DOHH2 (cell line): ENCODE measurements at regions not wholly inside any gene's neighbourhood (a gene's known extent, or its start where the extent isn't known, plus 50 kb on each side); places are given as distances from the start of the nearest gene placed in this dataset.

Source experiments
- H3F3A ChIP-seq: fragments of 200-600 bp; sonication (generic), shearing (Covaris generic); 2 replicates; pipeline ENCODE4 v1.6.0; 2016; ENCODE audit warnings: antibody characterized with exemption, mild to moderate bottlenecking; ENCODE audit not compliant: control insufficient read depth, insufficient read depth
- H3K27ac ChIP-seq: fragments of 200-600 bp; sonication (generic); 2 replicates; pipeline ENCODE4 v1.5.1; 2014; ENCODE audit warnings: low read depth, mild to moderate bottlenecking, low read length, moderate library complexity
- H3K27me3 ChIP-seq: fragments of 200-600 bp; sonication (generic); 2 replicates; pipeline ENCODE4 v1.6.1; 2014; ENCODE audit warnings: mild to moderate bottlenecking, low read length, mixed read lengths; ENCODE audit not compliant: control insufficient read depth
- H3K36me3 ChIP-seq: fragments of 200-600 bp; sonication (generic); 2 replicates; pipeline ENCODE4 v1.6.1; 2014; ENCODE audit warnings: mild to moderate bottlenecking, low read length, moderate library complexity, mixed read lengths; ENCODE audit not compliant: control insufficient read depth
- H3K4me1 ChIP-seq: fragments of 200-600 bp; sonication (generic); 2 replicates; pipeline ENCODE4 v1.6.1; 2014; ENCODE audit warnings: mild to moderate bottlenecking, low read length, mixed read lengths; ENCODE audit not compliant: control insufficient read depth
- H3K4me2 ChIP-seq: fragments of 200-600 bp; sonication (generic); 2 replicates; pipeline ENCODE4 v1.6.0; 2014; ENCODE audit warnings: mild to moderate bottlenecking, low read length, moderate library complexity
- H3K4me3 ChIP-seq: fragments of 200-600 bp; sonication (generic); 2 replicates; pipeline ENCODE4 v1.5.1; 2014; ENCODE audit warnings: mild to moderate bottlenecking, low read length, mixed read lengths
- H3K79me2 ChIP-seq: fragments of 200-600 bp; sonication (generic); 2 replicates; pipeline ENCODE4 v1.6.1; 2014; ENCODE audit warnings: mild to moderate bottlenecking, low read length, mixed read lengths; ENCODE audit not compliant: control insufficient read depth
- H3K9me2 ChIP-seq: fragments of 200-600 bp; sonication (generic); replicated peaks from 2 replicates; pipeline ENCODE4 v1.6.1; 2014; ENCODE audit warnings: mild to moderate bottlenecking, low read length, mixed read lengths; ENCODE audit not compliant: control insufficient read depth
- H3K9me3 ChIP-seq: fragments of 200-600 bp; sonication (generic); 2 replicates; pipeline ENCODE4 v1.6.1; 2014; ENCODE audit warnings: antibody characterized with exemption, low read length, mixed read lengths; ENCODE audit not compliant: control insufficient read depth, insufficient read depth
- H4K20me1 ChIP-seq: fragments of 200-600 bp; sonication (generic); 2 replicates; pipeline ENCODE4 v1.6.0; 2014; ENCODE audit warnings: low read depth, mild to moderate bottlenecking, antibody characterized with exemption, low read length, moderate library complexity; ENCODE audit not compliant: control insufficient read depth, insufficient read depth
- CTCF ChIP-seq: fragments of 200-600 bp; sonication (generic); IDR thresholded peaks from one replicate; pipeline ENCODE4 v1.5.1; 2014; ENCODE audit warnings: antibody characterized with exemption, mild to moderate bottlenecking, low read depth, low read length; ENCODE audit not compliant: poor library complexity, severe bottlenecking
- EZH2phosphoT487 ChIP-seq: fragments of 200-600 bp; sonication (generic); IDR thresholded peaks from 2 replicates; pipeline ENCODE4 v1.6.1; 2017; ENCODE audit warnings: borderline replicate concordance, mild to moderate bottlenecking, antibody characterized with exemption, low read length, moderate library complexity, mixed read lengths

- H3K27ac ChIP-seq = no peak overlapping the region
- H3K4me3 ChIP-seq = no peak overlapping the region
- H3K27me3 ChIP-seq = no peaks in the 10 kb centered on the region
- TF ChIP-seq EZH2phosphoT487 (no peak), CTCF (no peak)
- H3K9me2 ChIP-seq = no peaks in the 10 kb centered on the region
- H3F3A ChIP-seq = no peaks in the 10 kb centered on the region
- no peaks in the 10 kb centered on the region for H3K79me2 ChIP-seq
- no peaks in the 10 kb centered on the region for H3K36me3 ChIP-seq
- H3K9me3 ChIP-seq = no peaks in the 10 kb centered on the region
- no peak overlapping the region for H3K4me2 ChIP-seq
- no peaks in the 10 kb centered on the region for H4K20me1 ChIP-seq
- H3K4me1 ChIP-seq = no peaks in the 10 kb centered on the region
Measured at GRCh38 chr2:143828763-143829537, 691.0 kb downstream of the ZEB2 start.

- no peaks in the 10 kb centered on the region for H3K9me3 ChIP-seq
- H3F3A ChIP-seq = no peaks in the 10 kb centered on the region
- TF ChIP-seq CTCF (no peak), EZH2phosphoT487 (no peak)
- no peak overlapping the region for H3K4me2 ChIP-seq
- no peaks in the 10 kb centered on the region for H3K9me2 ChIP-seq
- no peak overlapping the region for H3K27ac ChIP-seq
- no peaks in the 10 kb centered on the region for H3K36me3 ChIP-seq
- no peaks in the 10 kb centered on the region for H4K20me1 ChIP-seq
- H3K4me1 ChIP-seq = peaks cover 4% of the 10 kb centered on the region
- no peak overlapping the region for H3K4me3 ChIP-seq
- no peaks in the 10 kb centered on the region for H3K27me3 ChIP-seq
- H3K79me2 ChIP-seq = no peaks in the 10 kb centered on the region
Measured at GRCh38 chr2:143824791-143825190, 695.1 kb downstream of the ZEB2 start.

GRCh38 chr2:143823876-143824275 is 694.7 kb downstream of the ARHGAP15 start:
- Histone ChIP-seq H3F3A (no peaks in the 10 kb centered on the region), H3K9me3 (no peaks in the 10 kb centered on the region), H3K79me2 (no peaks in the 10 kb centered on the region), H3K4me1 (peaks cover 11% of the 10 kb centered on the region), H3K4me3 (no peak overlapping the region), H4K20me1 (no peaks in the 10 kb centered on the region), H3K27me3 (no peaks in the 10 kb centered on the region), H3K9me2 (no peaks in the 10 kb centered on the region), H3K27ac (no peak overlapping the region), H3K4me2 (no peak overlapping the region), H3K36me3 (no peaks in the 10 kb centered on the region)
- no peak for TF ChIP-seq CTCF
- no peak for TF ChIP-seq EZH2phosphoT487
